ENCODE measurements at regions not wholly inside any gene's neighbourhood (a gene's known extent, or its start where the extent isn't known, plus 50 kb on each side); places are given as distances from the start of the nearest gene placed in this dataset.

- no peaks in the 10 kb centered on the region for H3K36me3 ChIP-seq (ENCODE audit: control insufficient read depth, insufficient read depth, low read length)
- POLR2A ChIA-PET = no interaction called here
- H3K27me3 ChIP-seq (ENCODE audit: control insufficient read depth, insufficient read depth, low read length) = no peaks in the 10 kb centered on the region
- DNase-seq (ENCODE audit: low read depth) = no peak
- TF ChIP-seq CTCF (IDR thresholded peaks at IDR 0.05; ENCODE audit: insufficient read depth, low read depth, low read length) = no peak
- CTCF ChIA-PET = no interaction called here
- H3K4me3 ChIP-seq (ENCODE audit: low read depth, low read length) = no peak overlapping the region
Measured at GRCh38 chr6:98366371-98366770, 468.0 kb upstream of the POU3F2 start.

- no peak for DNase-seq (ENCODE audit: low read depth)
- ChIA-PET CTCF (no interaction called here), POLR2A (no interaction called here)
- Histone ChIP-seq H3K36me3 (ENCODE audit: control insufficient read depth, insufficient read depth, low read length) (no peaks in the 10 kb centered on the region), H3K4me3 (ENCODE audit: low read depth, low read length) (no peak overlapping the region), H3K27me3 (ENCODE audit: control insufficient read depth, insufficient read depth, low read length) (no peaks in the 10 kb centered on the region)
- no peak for TF ChIP-seq CTCF (IDR thresholded peaks at IDR 0.05; ENCODE audit: insufficient read depth, low read depth, low read length)
Measured at GRCh38 chr6:98380589-98380988, 453.8 kb upstream of the POU3F2 start.

- Histone ChIP-seq H3K27me3 (ENCODE audit: control insufficient read depth, insufficient read depth, low read length) (no peaks in the 10 kb centered on the region), H3K36me3 (ENCODE audit: control insufficient read depth, insufficient read depth, low read length) (no peaks in the 10 kb centered on the region), H3K4me3 (ENCODE audit: low read depth, low read length) (no peak overlapping the region)
- CTCF ChIA-PET = no interaction called here
- no peak for TF ChIP-seq CTCF (IDR thresholded peaks at IDR 0.05; ENCODE audit: insufficient read depth, low read depth, low read length)
- POLR2A ChIA-PET = no interaction called here
- no peak for DNase-seq (ENCODE audit: low read depth)
Measured at GRCh38 chr6:98382246-98382645, 452.1 kb upstream of the POU3F2 start.

- no peak for DNase-seq (ENCODE audit: low read depth)
- ChIA-PET POLR2A (no interaction called here), CTCF (no interaction called here)
- Histone ChIP-seq H3K36me3 (ENCODE audit: control insufficient read depth, insufficient read depth, low read length) (no peaks in the 10 kb centered on the region), H3K27me3 (ENCODE audit: control insufficient read depth, insufficient read depth, low read length) (no peaks in the 10 kb centered on the region), H3K4me3 (ENCODE audit: low read depth, low read length) (no peak overlapping the region)
- no peak for TF ChIP-seq CTCF (IDR thresholded peaks at IDR 0.05; ENCODE audit: insufficient read depth, low read depth, low read length)
Measured at GRCh38 chr6:98384334-98384733, 450.0 kb upstream of the POU3F2 start.

GRCh38 chr6:98384801-98385200, 449.6 kb upstream of the POU3F2 start:
- TF ChIP-seq CTCF (IDR thresholded peaks at IDR 0.05; ENCODE audit: insufficient read depth, low read depth, low read length) = no peak
- Histone ChIP-seq H3K36me3 (ENCODE audit: control insufficient read depth, insufficient read depth, low read length) (no peaks in the 10 kb centered on the region), H3K27me3 (ENCODE audit: control insufficient read depth, insufficient read depth, low read length) (no peaks in the 10 kb centered on the region), H3K4me3 (ENCODE audit: low read depth, low read length) (no peak overlapping the region)
- ChIA-PET CTCF (no interaction called here), POLR2A (no interaction called here)
- DNase-seq (ENCODE audit: low read depth) = no peak

Data from BJ (cell line).